ENCODE measurements at regions not wholly inside any gene's neighbourhood (a gene's known extent, or its start where the extent isn't known, plus 50 kb on each side); places are given as distances from the start of the nearest gene placed in this dataset.
A peak's percentile ranks its signal among the peaks of the same experiment; 100 is the strongest.
"Not testable (repeated sequence)": the region's sequence is repeated elsewhere in the genome, so short reads cannot be mapped to it uniquely, and the experiment has no call there.

DNA sequence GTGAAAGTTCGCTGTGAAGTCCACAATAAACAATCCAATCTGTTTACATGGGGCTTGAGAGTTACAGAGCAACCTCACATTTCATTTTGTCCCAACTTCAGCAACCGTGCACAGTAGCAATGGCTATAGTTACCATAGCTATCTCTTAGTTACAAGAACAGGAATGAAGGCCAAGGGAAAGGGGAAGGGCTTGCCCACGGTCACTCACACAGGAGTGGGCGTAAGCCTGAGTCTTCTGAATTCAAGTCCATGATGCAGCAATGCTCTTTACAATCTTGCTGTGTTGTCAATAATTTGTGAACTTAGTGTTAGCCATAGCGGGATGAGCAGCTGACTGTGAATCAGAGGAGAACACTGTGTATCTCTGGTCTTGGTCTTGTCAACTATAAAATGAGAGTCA, 102.9 kb downstream of the ADAMTS15 start:
- no peak for DNase-seq

- no peak for DNase-seq
Measured at GRCh38 chr11:130553306-130553705, 104.9 kb downstream of the ADAMTS15 start.

- DNase-seq = no peak
Measured at GRCh38 chr11:130554241-130555055, 106.0 kb downstream of the ADAMTS15 start.

- no peak for DNase-seq
Measured at GRCh38 chr11:130555251-130555841, 106.9 kb downstream of the ADAMTS15 start.

GRCh38 chr11:130560000-130560780, 111.7 kb downstream of the ADAMTS15 start:
- no peak for DNase-seq

- DNase-seq = no peak
Measured at GRCh38 chr11:130560781-130561109, 112.3 kb downstream of the ADAMTS15 start.

DNA sequence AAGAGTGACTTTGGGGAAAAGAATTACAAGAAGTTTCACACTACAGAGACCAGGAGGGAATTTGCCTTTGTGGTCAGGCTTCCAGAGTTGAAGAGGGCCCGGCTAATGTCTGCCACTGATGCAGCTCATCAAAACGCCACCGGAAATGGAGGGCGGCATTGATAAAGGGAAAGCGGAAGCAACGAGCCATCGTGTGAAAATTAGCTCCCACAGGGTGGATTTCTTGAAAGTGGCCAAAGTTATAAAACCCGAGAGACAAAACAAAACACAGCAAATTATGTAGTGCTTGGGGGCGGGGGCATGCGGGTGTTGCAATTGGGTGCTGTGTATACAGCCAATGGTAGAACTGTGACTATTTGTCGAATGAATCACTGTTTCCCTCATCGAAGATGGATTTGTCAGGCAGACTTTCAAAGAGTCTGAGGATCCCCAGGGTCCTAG, 113.0 kb downstream of the ADAMTS15 start:
- no peak for DNase-seq

GRCh38 chr11:130562549-130562948, 114.1 kb downstream of the ADAMTS15 start:
- DNase-seq = no peak

- DNase-seq = not testable (repeated sequence)
Measured at GRCh38 chr11:130566360-130566759, 117.9 kb downstream of the ADAMTS15 start.

DNA sequence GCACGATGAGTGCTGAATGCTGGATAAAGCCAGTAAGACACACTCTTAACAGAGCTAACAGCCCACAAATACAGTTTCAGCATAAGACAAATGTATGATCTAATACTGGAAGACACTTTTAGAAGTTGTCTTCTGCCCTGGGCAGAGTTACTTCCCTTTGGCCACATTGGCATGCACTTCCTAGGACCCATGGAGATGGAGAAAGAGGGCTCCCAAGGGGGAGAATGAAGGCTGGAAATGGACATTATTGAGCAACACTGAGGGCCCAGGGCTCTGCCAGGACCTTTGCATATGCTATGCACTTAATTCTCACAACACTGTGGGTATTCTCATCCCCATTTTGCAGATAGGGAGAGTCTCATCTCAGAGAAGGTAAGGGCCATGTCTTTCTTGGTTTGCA, 123.1 kb downstream of the ADAMTS15 start:
- no peak for DNase-seq

DNA sequence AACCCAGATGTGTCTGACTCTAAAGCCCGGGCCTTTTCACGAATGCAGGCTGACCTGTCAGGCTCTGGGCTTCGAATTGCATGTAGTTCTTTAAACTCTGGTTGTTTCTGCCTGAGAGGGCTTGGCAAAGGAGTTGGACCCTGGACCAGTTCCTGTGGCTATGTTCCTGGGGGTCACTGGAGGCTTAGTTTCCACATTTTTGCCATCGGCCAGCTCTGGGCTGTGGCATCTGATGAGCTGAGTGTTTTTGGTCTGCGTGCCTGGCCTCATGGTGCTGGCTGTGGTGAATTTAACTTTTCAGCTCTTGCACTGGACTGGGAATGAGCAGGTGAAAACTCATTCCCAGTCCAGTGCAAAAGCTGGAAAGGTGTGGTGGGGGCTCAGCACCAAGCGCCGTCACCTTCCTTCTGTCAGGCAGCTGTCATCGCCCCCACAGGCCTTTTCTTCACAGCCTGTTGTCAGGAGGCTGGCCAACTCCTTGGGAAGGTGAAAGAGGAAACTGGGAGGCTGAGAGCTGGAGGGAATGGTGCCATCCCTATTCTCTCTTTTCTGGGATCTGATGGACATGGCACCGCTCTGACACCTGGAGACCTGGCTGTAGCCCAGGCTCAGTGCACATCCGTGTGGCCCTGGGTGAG, 123.6 kb downstream of the ADAMTS15 start:
- no peak for DNase-seq

GRCh38 chr11:130573767-130574166, 125.3 kb downstream of the ADAMTS15 start:
- DNase-seq = no peak

DNA sequence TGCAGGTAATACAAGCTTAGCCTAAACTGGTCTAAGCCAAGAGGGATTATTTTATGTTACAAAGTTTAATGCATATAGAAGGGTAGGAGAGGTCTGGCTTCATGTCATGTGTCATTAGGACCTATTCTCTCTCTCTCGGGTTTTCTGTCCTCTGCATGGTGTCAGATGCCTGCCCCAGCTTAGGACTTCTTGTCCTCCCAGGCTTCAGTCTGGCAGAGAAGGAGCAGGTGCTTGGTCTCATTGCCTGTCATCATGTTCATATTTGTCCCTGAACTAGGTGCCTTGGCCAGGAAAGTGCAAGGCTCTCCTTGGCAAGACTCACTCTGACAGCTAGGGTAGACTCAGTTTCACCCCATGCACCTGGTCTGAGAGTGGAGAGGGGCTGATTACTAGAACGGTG, 126.3 kb downstream of the ADAMTS15 start:
- no peak for DNase-seq

- DNase-seq = no peak
Measured at GRCh38 chr11:130576146-130576545, 127.7 kb downstream of the ADAMTS15 start.

DNA sequence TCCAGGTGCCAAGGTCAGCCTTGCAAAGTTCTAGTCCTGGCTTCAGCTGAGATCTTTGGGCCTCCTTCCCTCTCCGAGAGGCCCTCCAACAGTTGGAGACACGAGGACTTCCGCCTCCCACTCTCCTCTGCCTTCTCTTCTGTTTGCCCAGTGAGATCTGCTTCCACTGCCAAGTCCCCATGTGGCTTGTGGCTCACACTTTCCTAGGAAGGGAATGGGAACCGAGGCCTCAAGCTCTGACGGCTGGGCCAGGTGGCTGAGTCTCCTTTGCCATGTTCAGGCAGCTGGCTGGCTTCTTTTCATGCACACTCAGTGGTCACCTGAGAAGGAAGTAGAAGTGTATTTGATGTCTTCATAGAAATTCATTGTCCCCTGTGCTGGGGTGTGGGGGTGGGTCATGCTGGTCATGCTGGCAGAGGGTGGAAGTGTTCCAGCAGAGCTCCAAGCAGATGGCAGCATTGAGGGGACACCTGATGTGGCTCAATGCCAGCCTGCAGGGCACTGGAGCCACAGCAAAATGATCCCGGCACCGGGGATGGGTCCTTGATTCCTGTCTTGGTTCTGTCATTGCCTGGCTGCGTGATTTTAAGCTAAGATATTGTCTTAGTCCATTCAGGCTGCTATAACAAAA, 130.4 kb downstream of the ADAMTS15 start:
- DNase-seq = no peak

- peak; percentile 65 to 89 for DNase-seq
Measured at GRCh38 chr11:130580372-130580771, 131.9 kb downstream of the ADAMTS15 start.

GRCh38 chr11:130580891-130581492, 132.5 kb downstream of the ADAMTS15 start:
- no peak for DNase-seq

- DNase-seq = no peak
Measured at GRCh38 chr11:130581646-130582045, 133.2 kb downstream of the ADAMTS15 start.

GRCh38 chr11:130582176-130582575, 133.7 kb downstream of the ADAMTS15 start:
- DNase-seq = no peak

- DNase-seq = no peak
Measured at GRCh38 chr11:130582981-130583380, 134.5 kb downstream of the ADAMTS15 start.

GRCh38 chr11:130583801-130584211, 135.4 kb downstream of the ADAMTS15 start:
- peak; percentile 54 to 67 for DNase-seq

GRCh38 chr11:130585545-130585944, 137.1 kb downstream of the ADAMTS15 start:
- DNase-seq = no peak
